ENCODE measurements at regions not wholly inside any gene's neighbourhood (a gene's known extent, or its start where the extent isn't known, plus 50 kb on each side); places are given as distances from the start of the nearest gene placed in this dataset.

GRCh38 chr4:116018831-116019230 is 905.4 kb upstream of the NDST4 start (continued):
- TF ChIP-seq, protein P1, sequence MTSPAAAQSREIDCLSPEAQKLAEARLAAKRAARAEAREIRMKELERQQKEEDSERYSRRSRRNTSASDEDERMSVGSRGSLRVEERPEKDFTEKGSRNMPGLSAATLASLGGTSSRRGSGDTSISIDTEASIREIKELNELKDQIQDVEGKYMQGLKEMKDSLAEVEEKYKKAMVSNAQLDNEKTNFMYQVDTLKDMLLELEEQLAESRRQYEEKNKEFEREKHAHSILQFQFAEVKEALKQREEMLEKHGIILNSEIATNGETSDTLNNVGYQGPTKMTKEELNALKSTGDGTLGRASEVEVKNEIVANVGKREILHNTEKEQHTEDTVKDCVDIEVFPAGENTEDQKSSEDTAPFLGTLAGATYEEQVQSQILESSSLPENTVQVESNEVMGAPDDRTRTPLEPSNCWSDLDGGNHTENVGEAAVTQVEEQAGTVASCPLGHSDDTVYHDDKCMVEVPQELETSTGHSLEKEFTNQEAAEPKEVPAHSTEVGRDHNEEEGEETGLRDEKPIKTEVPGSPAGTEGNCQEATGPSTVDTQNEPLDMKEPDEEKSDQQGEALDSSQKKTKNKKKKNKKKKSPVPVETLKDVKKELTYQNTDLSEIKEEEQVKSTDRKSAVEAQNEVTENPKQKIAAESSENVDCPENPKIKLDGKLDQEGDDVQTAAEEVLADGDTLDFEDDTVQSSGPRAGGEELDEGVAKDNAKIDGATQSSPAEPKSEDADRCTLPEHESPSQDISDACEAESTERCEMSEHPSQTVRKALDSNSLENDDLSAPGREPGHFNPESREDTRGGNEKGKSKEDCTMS (CRISPR knock-in tag; conservative IDR thresholded peaks at IDR 0.05) = no peak
- TF ChIP-seq IRX3 (CRISPR knock-in tag; IDR thresholded peaks at IDR 0.05; ENCODE audit: borderline replicate concordance, low read depth) = no peak
- TF ChIP-seq E2F2 (CRISPR knock-in tag; IDR thresholded peaks at IDR 0.05; ENCODE audit: borderline replicate concordance) = no peak

DNA sequence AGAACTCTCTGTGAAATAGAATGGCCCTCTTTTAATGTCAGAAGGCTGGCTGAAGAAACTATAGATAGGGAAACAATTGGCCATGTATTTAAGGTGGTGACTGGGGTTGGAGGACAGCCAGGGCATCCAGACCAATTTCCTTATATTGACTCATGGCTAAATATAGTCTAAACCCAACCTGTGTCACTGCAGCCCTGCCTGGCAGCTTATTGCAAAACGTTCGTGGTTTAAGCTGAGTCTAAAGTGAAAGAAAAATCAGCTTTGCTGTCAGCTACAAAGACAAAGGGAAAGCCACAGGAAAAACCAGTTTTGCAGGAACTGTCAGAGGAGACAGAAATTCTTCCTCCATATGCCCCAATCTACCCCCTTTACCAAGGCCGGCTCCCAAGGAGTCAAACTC is 902.8 kb upstream of the NDST4 start:
- BruUV-seq (replicated peaks) = no TSS peak
- in situ Hi-C loops (cut with HindIII; ENCODE audit: extremely low pct_ligation_motif_present, low pct_unique_long_range_greater_than_20kb) = no loop called here
- TF ChIP-seq PHF8 (CRISPR knock-in tag; IDR thresholded peaks at IDR 0.05) (no peak), ZBTB7B (CRISPR knock-in tag; IDR thresholded peaks at IDR 0.05) (no peak), ZNF460 (CRISPR knock-in tag; IDR thresholded peaks at IDR 0.05; ENCODE audit: borderline replicate concordance) (no peak), ARID2 (CRISPR knock-in tag; IDR thresholded peaks at IDR 0.05; ENCODE audit: borderline replicate concordance) (no peak), ZNF879 (CRISPR knock-in tag; IDR thresholded peaks at IDR 0.05) (no peak), TOE1 (CRISPR knock-in tag; IDR thresholded peaks at IDR 0.05) (no peak), HOXA9 (CRISPR knock-in tag; IDR thresholded peaks at IDR 0.05; ENCODE audit: borderline replicate concordance) (no peak), MAF1 (CRISPR knock-in tag; IDR thresholded peaks at IDR 0.05; ENCODE audit: borderline replicate concordance) (no peak), ZNF562 (CRISPR knock-in tag; IDR thresholded peaks at IDR 0.05; ENCODE audit: borderline replicate concordance) (no peak), ATAD3A (CRISPR knock-in tag; IDR thresholded peaks at IDR 0.05) (no peak), CEBPB (IDR thresholded peaks at IDR 0.05; ENCODE audit: borderline replicate concordance, low read depth, low read length) (no peak), ZNF24 (IDR thresholded peaks at IDR 0.05) (no peak)
- TF ChIP-seq, protein P2, sequence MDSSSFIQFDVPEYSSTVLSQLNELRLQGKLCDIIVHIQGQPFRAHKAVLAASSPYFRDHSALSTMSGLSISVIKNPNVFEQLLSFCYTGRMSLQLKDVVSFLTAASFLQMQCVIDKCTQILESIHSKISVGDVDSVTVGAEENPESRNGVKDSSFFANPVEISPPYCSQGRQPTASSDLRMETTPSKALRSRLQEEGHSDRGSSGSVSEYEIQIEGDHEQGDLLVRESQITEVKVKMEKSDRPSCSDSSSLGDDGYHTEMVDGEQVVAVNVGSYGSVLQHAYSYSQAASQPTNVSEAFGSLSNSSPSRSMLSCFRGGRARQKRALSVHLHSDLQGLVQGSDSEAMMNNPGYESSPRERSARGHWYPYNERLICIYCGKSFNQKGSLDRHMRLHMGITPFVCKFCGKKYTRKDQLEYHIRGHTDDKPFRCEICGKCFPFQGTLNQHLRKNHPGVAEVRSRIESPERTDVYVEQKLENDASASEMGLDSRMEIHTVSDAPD (CRISPR knock-in tag; IDR thresholded peaks at IDR 0.05) = no peak
- TF ChIP-seq, protein P3, sequence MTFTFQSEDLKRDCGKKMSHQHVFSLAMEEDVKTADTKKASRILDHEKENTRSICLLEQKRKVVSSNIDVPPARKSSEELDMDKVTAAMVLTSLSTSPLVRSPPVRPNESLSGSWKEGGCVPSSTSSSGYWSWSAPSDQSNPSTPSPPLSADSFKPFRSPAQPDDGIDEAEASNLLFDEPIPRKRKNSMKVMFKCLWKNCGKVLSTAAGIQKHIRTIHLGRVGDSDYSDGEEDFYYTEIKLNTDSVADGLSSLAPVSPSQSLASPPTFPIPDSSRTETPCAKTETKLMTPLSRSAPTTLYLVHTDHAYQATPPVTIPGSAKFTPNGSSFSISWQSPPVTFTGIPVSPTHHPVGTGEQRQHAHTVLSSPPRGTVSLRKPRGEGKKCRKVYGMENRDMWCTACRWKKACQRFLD (CRISPR knock-in tag; IDR thresholded peaks at IDR 0.05; ENCODE audit: borderline replicate concordance) = no peak

More for the DNA sequence above, 902.8 kb upstream of the NDST4 start:
- Histone ChIP-seq H3K4me1 (ENCODE audit: insufficient read depth, low read length) (no peaks in the 10 kb centered on the region), H3K36me3 (replicated peaks in 1 of 2; ENCODE audit: control insufficient read depth in 1 of 2, insufficient read depth in 2 of 2, low read length in 2 of 2) (no peaks in the 10 kb centered on the region), H3K4me3 (replicated peaks in 1 of 3; ENCODE audit: insufficient read depth in 1 of 3, low read depth in 2 of 3, low read length in 3 of 3) (no peak overlapping the region), H3K79me2 (ENCODE audit: insufficient read depth, low read length) (no peaks in the 10 kb centered on the region), H3K4me2 (ENCODE audit: low read depth, low read length) (no peak overlapping the region), H3K9me3 (ENCODE audit: low read length) (peaks cover 76% of the 10 kb centered on the region), H2AFZ (ENCODE audit: low read length) (no peak overlapping the region), H3K27ac (ENCODE audit: extremely low read length, insufficient read depth, low read length) (no peak overlapping the region), H4K20me1 (ENCODE audit: insufficient read depth, low read length) (no peaks in the 10 kb centered on the region), H3K27me3 (ENCODE audit: control insufficient read depth in 1 of 2, insufficient read depth in 2 of 2, low read length in 2 of 2) (no peaks in the 10 kb centered on the region), H3K9ac (ENCODE audit: insufficient read depth, low read depth, low read length) (no peak overlapping the region)
- ChIA-PET POLR2A (no interaction called here), CTCF (ENCODE audit: low intra/inter-chr PET ratio, low total read pairs) (no interaction called here)
- FAIRE-seq (no peak), ATAC-seq (no peak), DNase-seq (ENCODE audit: low spot score) (no peak)
- WGBS (ENCODE audit: low lambda C conversion rate) = 7% methylated on average over 3 of the region's 3 CpGs
- intact Hi-C loops (cut with micrococcal nuclease; ENCODE audit: unreplicated experiment) = no loop called here

All from HepG2 (cell line).